A673 (cell line): ENCODE measurements at regions not wholly inside any gene's neighbourhood (a gene's known extent, or its start where the extent isn't known, plus 50 kb on each side); places are given as distances from the start of the nearest gene placed in this dataset.

ENCODE experiments used
- BruUV-seq: library from RNA; stranded (reverse); fragments of 400-500 nt; replicated peaks from 2 replicates; lab custom pipeline; 2021; lab: Mats Ljungman, UMichigan
- CTCF ChIA-PET: fragments of 300-600 bp; sonication (Branson Sonifier 250); formaldehyde crosslinking; loops from one replicate; lab custom pipeline; 2022; ENCODE audit warnings: antibody characterized with exemption; lab: Charles Lee
- POLR2A ChIA-PET: fragments of 300-600 bp; sonication (Branson Sonifier 250); formaldehyde crosslinking; loops from one replicate; lab custom pipeline; 2022; ENCODE audit warnings: antibody characterized with exemption; ENCODE audit not compliant: low non-redundant PET; lab: Charles Lee
- DNase-seq: peaks from one replicate; pipeline ENCODE4 v3.0.0-alpha.2; 2015; ENCODE audit warnings: low spot score
- H3K27ac ChIP-seq: fragments of 200-600 bp; sonication (generic); 2 replicates; pipeline ENCODE4 v1.5.1; 2016; ENCODE audit warnings: mixed run types, low read depth, mild to moderate bottlenecking, mixed read lengths, antibody characterized with exemption, low read length; ENCODE audit not compliant: poor library complexity, severe bottlenecking
- H3K27me3 ChIP-seq: fragments of 200-600 bp; sonication (generic); replicated peaks from 2 replicates; pipeline ENCODE4 v1.6.1; 2017; ENCODE audit warnings: mixed run types, low read depth, mild to moderate bottlenecking, mixed read lengths, antibody characterized with exemption, low read length; ENCODE audit not compliant: insufficient read depth, poor library complexity
- H3K36me3 ChIP-seq: fragments of 200-600 bp; sonication (generic); 2 replicates; pipeline ENCODE4 v1.6.1; 2016; ENCODE audit warnings: mixed run types, mild to moderate bottlenecking, mixed read lengths, antibody characterized with exemption, low read length; ENCODE audit not compliant: insufficient read depth, poor library complexity, severe bottlenecking
- H3K4me1 ChIP-seq: fragments of 200-600 bp; sonication (generic); 2 replicates; pipeline ENCODE4 v1.6.1; 2017; ENCODE audit warnings: mixed run types, mild to moderate bottlenecking, mixed read lengths, antibody characterized with exemption, low read length; ENCODE audit not compliant: insufficient read depth, poor library complexity, severe bottlenecking
- H3K4me3 ChIP-seq: fragments of 200-600 bp; sonication (generic); 2 replicates; pipeline ENCODE4 v1.5.1; 2016; ENCODE audit warnings: low read depth, mixed run types, mild to moderate bottlenecking, mixed read lengths, low read length; ENCODE audit not compliant: poor library complexity, severe bottlenecking
- H3K9me3 ChIP-seq: fragments of 200-600 bp; sonication (generic); 2 replicates; pipeline ENCODE4 v1.6.1; 2016; ENCODE audit warnings: mixed run types, low read depth, mild to moderate bottlenecking, mixed read lengths, antibody characterized with exemption, low read length; ENCODE audit not compliant: poor library complexity, severe bottlenecking
- CTCF ChIP-seq: fragments of 300-800, 200-600 bp; sonication (generic); conservative IDR thresholded peaks from 2 replicates; pipeline ENCODE4 v1.5.1; 2017; ENCODE audit warnings: low read depth, mild to moderate bottlenecking, antibody characterized with exemption, low read length, moderate library complexity, mixed read lengths
- EZH2 ChIP-seq: fragments of 200-600 bp; sonication (generic); IDR thresholded peaks from 2 replicates; pipeline ENCODE4 v1.6.1; 2017; ENCODE audit warnings: borderline replicate concordance, low read depth, mild to moderate bottlenecking, mixed read lengths, antibody characterized with exemption, low read length; ENCODE audit not compliant: poor library complexity, severe bottlenecking
- intact Hi-C: fragments of 100-400 bp; cut with micrococcal nuclease; formaldehyde crosslinking; loops from one replicate; pipeline ENCODE4 v1.10.0; 2022; ENCODE audit not compliant: unreplicated experiment

GRCh38 chr9:88798476-88798875 lies 192.8 kb upstream of the S1PR3 start:
- CTCF ChIA-PET, result no interaction called here
- Histone ChIP-seq H3K27ac (no peak overlapping the region), H3K36me3 (no peaks in the 10 kb centered on the region), H3K27me3 (no peaks in the 10 kb centered on the region), H3K4me1 (peaks cover 25% of the 10 kb centered on the region), H3K4me3 (no peak overlapping the region), H3K9me3 (peaks cover 4% of the 10 kb centered on the region)
- no TSS peak for BruUV-seq
- DNase-seq, result no peak
- TF ChIP-seq EZH2 (no peak), CTCF (no peak)
- POLR2A ChIA-PET, result no interaction called here
- intact Hi-C loops, result no loop called here

GRCh38 chr9:88799541-88800328 lies 191.5 kb upstream of the S1PR3 start:
- TF ChIP-seq CTCF, result no peak
- CTCF ChIA-PET, result no interaction called here
- POLR2A ChIA-PET, result no interaction called here
- H3K9me3 ChIP-seq, result peaks cover 4% of the 10 kb centered on the region
- no peak overlapping the region for H3K4me3 ChIP-seq
- no TSS peak for BruUV-seq
- DNase-seq, result no peak
- H3K36me3 ChIP-seq, result no peaks in the 10 kb centered on the region
- H3K27me3 ChIP-seq, result no peaks in the 10 kb centered on the region
- H3K27ac ChIP-seq, result no peak overlapping the region
- intact Hi-C loops, result no loop called here
- peaks cover 23% of the 10 kb centered on the region for H3K4me1 ChIP-seq

- ChIA-PET POLR2A (no interaction called here), CTCF (no interaction called here)
- Histone ChIP-seq H3K27me3 (no peaks in the 10 kb centered on the region), H3K4me3 (no peak overlapping the region), H3K36me3 (no peaks in the 10 kb centered on the region), H3K9me3 (peaks cover 4% of the 10 kb centered on the region), H3K27ac (no peak overlapping the region), H3K4me1 (peaks cover 19% of the 10 kb centered on the region)
- no peak for DNase-seq
- BruUV-seq, result no TSS peak
- intact Hi-C loops, result no loop called here
- TF ChIP-seq EZH2 (no peak), CTCF (no peak)
Measured at GRCh38 chr9:88800329-88800682, 191.0 kb upstream of the S1PR3 start.
